Transverse colon (tissue), 4 donors: ENCODE measurements at regions not wholly inside any gene's neighbourhood (a gene's known extent, or its start where the extent isn't known, plus 50 kb on each side); places are given as distances from the start of the nearest gene placed in this dataset.

Experiments used
- DNase-seq: peaks from one replicate; pipeline ENCODE4 v3.0.0-alpha.2; 2019
- H3K27ac ChIP-seq, 4 donors: fragments of 200-600 bp; sonication (generic); 2 replicates each; pipeline ENCODE4 v1.5.1; 2016 to 2018; ENCODE audit warnings: inconsistent platforms in 4 of 4
- H3K27me3 ChIP-seq: fragments of 200-600 bp; sonication (generic); 2 replicates; pipeline ENCODE4 v1.5.1; 2017; ENCODE audit warnings: inconsistent platforms
- H3K36me3 ChIP-seq, 4 donors: fragments of 200-600 bp; sonication (generic); 2 replicates each; pipeline ENCODE4 v1.5.1; 2017 to 2019; ENCODE audit warnings: inconsistent platforms in 4 of 4
- H3K4me1 ChIP-seq, 4 donors: fragments of 200-600 bp; sonication (generic); 2 replicates each; pipeline ENCODE4 v1.5.1; 2017 to 2020; ENCODE audit warnings: inconsistent platforms in 4 of 4
- H3K4me3 ChIP-seq, 4 donors: fragments of 200-600 bp; sonication (generic); 1 replicate in 1 of 4; 2 replicates in 3 of 4; pipeline versions ENCODE4 v1.5.1 to v1.6.1; 2017 to 2019; ENCODE audit warnings: inconsistent platforms in 4 of 4
- H3K9me3 ChIP-seq, 2 donors: fragments of 200-600 bp; sonication (generic); 2 replicates each; pipeline ENCODE4 v1.5.1; 2017 to 2019; ENCODE audit warnings: inconsistent platforms in 2 of 2
- EP300 ChIP-seq: sonication (generic); formaldehyde crosslinking; IDR thresholded peaks from one replicate; pipeline ENCODE4 v1.6.1; 2017; ENCODE audit warnings: antibody characterized with exemption, low read depth
- POLR2A ChIP-seq: fragments of 450-650 bp; IDR thresholded peaks from one replicate; pipeline ENCODE4 v1.6.1; 2016; ENCODE audit warnings: antibody characterized with exemption, mild to moderate bottlenecking, moderate library complexity
- POLR2AphosphoS5 ChIP-seq, 3 donors: sonication (generic); formaldehyde crosslinking; IDR thresholded peaks; one replicate each; pipeline ENCODE4 v1.6.1; 2016; ENCODE audit warnings: antibody characterized with exemption in 3 of 3
- WGBS, 2 donors: methylation state at CpG; one replicate each; pipeline ENCODE4 v1.1.5; 2018; ENCODE audit warnings: low coverage in 1 of 2; 5-methylcytosine and 5-hydroxymethylcytosine counted together
- in situ Hi-C, 4 donors: fragments of 200-750 bp; cut with MboI; loops; one replicate each; pipeline versions ENCODE4 v1.15.0 to v1.15.1; 2017; ENCODE audit warnings: low sequenced_read_pairs in 3 of 4, low pct_ligation_motif_present in 1 of 4, low pct_unique_long_range_greater_than_20kb in 1 of 4
- intact Hi-C: fragments of 100-400 bp; cut with DNase I; formaldehyde crosslinking; loops from one replicate; pipeline ENCODE4 v1.15.1; 2023; ENCODE audit warnings: low total_unique reads
- TF ChIP-seq, protein P1 (sequence below), 5 experiments: fragments of 200-600 bp in 3 of 5; fragments of 450-650 bp in 2 of 5; sonication (generic) in 3 of 5; IDR thresholded peaks; 1 replicate in 2 of 5; 2 replicates in 3 of 5; pipeline ENCODE4 v1.5.1; 2016 to 2017; ENCODE audit warnings: antibody characterized with exemption in 5 of 5, inconsistent platforms in 3 of 5, mild to moderate bottlenecking in 2 of 5, moderate library complexity in 1 of 5

DNA sequence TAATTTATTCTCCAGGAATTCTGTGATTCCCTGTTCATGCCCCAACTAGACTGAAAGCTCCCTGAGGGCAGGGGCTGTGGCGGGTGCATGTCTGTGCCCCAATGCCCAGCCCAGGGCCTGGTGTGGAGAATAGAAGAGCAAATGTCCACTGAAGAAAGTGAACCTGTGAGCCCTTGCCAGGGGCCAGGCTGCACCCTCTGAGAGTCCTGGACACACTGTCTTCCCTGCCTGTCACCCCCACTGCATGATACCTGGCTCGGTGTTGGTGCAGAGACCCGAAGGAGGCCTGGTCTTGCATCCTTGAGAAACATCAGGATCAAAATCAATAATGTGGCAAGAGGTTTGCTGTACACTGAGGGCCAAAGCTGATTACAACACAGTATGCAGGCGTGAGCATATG is 69.8 kb upstream of the RUNX3 start:
- no peaks in the 10 kb centered on the region for H3K36me3 ChIP-seq
- DNase-seq = no peak
- H3K27ac ChIP-seq = no peak overlapping the region
- intact Hi-C loops = no loop called here
- H3K4me3 ChIP-seq = no peak overlapping the region
- no peaks in the 10 kb centered on the region for H3K4me1 ChIP-seq
- in situ Hi-C loops = no loop called here
- 86 to 100% methylated on average over 1 to 4 of the region's 4 CpGs for WGBS, 2 donors
- no peaks in the 10 kb centered on the region for H3K27me3 ChIP-seq
- TF ChIP-seq EP300 = no peak
- TF ChIP-seq, protein P1, sequence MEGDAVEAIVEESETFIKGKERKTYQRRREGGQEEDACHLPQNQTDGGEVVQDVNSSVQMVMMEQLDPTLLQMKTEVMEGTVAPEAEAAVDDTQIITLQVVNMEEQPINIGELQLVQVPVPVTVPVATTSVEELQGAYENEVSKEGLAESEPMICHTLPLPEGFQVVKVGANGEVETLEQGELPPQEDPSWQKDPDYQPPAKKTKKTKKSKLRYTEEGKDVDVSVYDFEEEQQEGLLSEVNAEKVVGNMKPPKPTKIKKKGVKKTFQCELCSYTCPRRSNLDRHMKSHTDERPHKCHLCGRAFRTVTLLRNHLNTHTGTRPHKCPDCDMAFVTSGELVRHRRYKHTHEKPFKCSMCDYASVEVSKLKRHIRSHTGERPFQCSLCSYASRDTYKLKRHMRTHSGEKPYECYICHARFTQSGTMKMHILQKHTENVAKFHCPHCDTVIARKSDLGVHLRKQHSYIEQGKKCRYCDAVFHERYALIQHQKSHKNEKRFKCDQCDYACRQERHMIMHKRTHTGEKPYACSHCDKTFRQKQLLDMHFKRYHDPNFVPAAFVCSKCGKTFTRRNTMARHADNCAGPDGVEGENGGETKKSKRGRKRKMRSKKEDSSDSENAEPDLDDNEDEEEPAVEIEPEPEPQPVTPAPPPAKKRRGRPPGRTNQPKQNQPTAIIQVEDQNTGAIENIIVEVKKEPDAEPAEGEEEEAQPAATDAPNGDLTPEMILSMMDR (IDR thresholded peaks at IDR 0.05) = no peak
- TF ChIP-seq POLR2A = no peak
- no peak for TF ChIP-seq POLR2AphosphoS5 (IDR thresholded peaks at IDR 0.05)
- H3K9me3 ChIP-seq = no peaks in the 10 kb centered on the region

DNA sequence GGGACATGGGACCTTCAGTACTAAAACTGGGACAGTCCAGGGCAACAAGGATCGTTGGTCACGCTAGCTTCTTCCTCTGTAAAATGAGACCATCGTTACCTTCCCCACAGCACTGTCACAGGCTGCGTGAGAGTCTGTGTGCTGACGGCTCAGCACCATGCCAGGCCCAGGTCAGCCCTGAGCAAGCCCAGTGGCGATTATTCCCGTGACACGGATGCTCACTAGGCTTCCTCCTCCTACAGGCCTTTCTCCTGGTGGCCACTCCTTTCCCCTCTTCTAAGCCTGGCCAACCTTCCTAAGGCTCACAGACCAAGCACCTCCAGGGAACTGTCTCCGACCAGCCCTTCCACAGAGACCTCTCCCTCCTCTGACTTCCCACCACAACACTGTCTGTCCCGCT is 69.3 kb upstream of the RUNX3 start:
- TF ChIP-seq POLR2AphosphoS5 (IDR thresholded peaks at IDR 0.05) (no peak), EP300 (no peak)
- TF ChIP-seq, protein P1 (IDR thresholded peaks at IDR 0.05) = no peak
- no peaks in the 10 kb centered on the region for H3K4me1 ChIP-seq
- no peak overlapping the region for H3K4me3 ChIP-seq
- H3K36me3 ChIP-seq = no peaks in the 10 kb centered on the region
- in situ Hi-C loops = no loop called here
- no peaks in the 10 kb centered on the region for H3K27me3 ChIP-seq
- 65 to 93% methylated on average over 4 to 10 of the region's 10 CpGs for WGBS, 2 donors
- intact Hi-C loops = no loop called here
- H3K27ac ChIP-seq = no peak overlapping the region
- DNase-seq = no peak
- H3K9me3 ChIP-seq = no peaks in the 10 kb centered on the region

DNA sequence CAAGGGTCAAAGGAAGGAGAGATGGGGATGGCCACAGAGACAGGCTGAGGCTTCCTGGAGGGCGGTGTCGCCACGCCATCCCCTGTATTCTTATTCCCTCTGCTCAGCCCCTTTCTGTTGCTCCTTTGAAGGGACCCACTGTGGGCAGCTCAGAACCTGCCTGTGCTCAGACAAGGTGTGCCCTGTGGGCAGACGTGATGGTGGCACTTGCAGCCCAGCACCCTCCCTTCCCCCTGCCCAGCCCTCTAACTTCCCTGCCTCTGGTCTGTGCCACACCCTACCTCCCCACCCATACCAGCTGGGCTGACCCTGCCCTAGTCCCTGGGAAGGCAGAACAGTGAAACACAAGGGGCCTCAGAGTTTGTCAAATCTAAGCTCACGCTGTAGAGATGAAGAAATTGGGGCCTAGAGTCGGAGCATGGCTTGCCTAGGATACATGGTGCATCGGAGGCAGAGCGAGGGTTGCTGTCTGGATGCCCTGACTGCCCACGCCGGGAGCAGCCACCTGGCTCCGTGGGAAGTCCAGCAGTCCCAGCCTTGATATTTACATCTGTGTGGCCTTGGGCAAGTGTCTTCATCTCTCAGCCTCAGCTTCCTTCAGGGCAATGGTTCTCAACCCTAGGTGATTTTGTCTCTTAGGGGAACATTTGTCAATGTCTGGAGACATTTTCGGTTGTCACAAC is 68.6 kb upstream of the RUNX3 start:
- no peaks in the 10 kb centered on the region for H3K4me1 ChIP-seq
- no peak overlapping the region for H3K4me3 ChIP-seq
- in situ Hi-C loops (no loop called here), intact Hi-C loops (no loop called here)
- 90 to 100% methylated on average over 2 to 12 of the region's 12 CpGs for WGBS, 2 donors
- no peaks in the 10 kb centered on the region for H3K9me3 ChIP-seq
- no peak overlapping the region for H3K27ac ChIP-seq
- TF ChIP-seq EP300 (no peak), POLR2AphosphoS5 (IDR thresholded peaks at IDR 0.05) (no peak), POLR2A (no peak)
- TF ChIP-seq, protein P1 (IDR thresholded peaks at IDR 0.05) = no peak
- no peaks in the 10 kb centered on the region for H3K36me3 ChIP-seq
- no peaks in the 10 kb centered on the region for H3K27me3 ChIP-seq
- no peak for DNase-seq

DNA sequence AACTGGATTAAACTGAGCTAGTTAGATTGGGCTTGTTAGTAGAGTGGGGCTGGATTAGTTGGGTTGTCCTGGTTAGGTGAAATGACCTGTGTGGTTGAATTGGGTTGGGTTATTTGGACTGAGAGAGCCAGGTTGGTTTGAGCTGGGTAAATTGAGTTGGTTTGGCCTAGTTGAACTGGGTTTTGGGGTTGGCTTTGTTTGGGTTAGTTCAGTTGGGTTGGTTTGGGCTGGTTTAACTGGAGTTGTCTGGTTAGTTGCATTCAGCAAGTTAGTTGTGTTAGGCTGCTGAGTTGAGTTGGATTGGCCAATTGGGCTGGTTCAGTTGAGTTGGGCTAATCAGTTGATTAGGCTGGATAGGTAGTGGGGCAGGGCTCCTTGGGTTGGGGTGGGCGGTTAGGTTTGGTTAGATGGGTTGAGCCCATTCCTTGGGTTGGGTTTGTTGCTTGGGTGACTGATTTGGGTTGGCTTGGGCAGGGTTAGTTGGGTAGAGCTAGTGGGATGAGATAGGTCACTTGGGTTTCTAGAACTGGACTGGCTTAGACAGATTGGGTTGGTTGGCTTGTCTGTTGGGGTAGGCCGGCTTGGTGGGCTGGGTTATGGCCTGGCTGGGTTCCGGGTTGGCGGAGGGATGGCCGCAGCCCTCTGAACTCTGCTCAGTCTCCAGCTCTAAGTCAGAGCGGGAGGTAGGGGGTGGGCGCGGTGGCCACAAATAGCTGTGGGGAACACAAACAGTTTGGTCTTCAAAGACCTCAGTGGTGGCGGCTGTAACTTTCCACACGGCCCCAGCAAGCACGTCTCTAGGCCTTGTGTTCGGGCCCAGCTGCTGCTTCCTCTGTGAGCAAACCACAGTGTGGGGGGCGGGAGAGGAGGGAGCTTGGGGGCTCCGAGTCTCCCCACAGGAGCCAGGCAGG is 67.2 kb upstream of the RUNX3 start:
- no peak overlapping the region for H3K4me3 ChIP-seq
- in situ Hi-C loops (no loop called here), intact Hi-C loops (no loop called here)
- DNase-seq = no peak
- H3K9me3 ChIP-seq = no peaks in the 10 kb centered on the region
- H3K27ac ChIP-seq = no peak overlapping the region
- TF ChIP-seq EP300 (no peak), POLR2A (no peak), POLR2AphosphoS5 (IDR thresholded peaks at IDR 0.05) (no peak)
- TF ChIP-seq, protein P1 (IDR thresholded peaks at IDR 0.05) = no peak
- no peaks in the 10 kb centered on the region for H3K27me3 ChIP-seq
- no peaks in the 10 kb centered on the region for H3K4me1 ChIP-seq
- no peaks in the 10 kb centered on the region for H3K36me3 ChIP-seq
- 75 to 79% methylated on average over 3 to 13 of the region's 14 CpGs for WGBS, 2 donors
